ENCODE measurements at regions not wholly inside any gene's neighbourhood (a gene's known extent, or its start where the extent isn't known, plus 50 kb on each side); places are given as distances from the start of the nearest gene placed in this dataset.

GRCh38 chr14:50037240-50037639, 79.1 kb downstream of the VCPKMT start:
- Histone ChIP-seq H3K4me3 (no peak overlapping the region), H3K9me3 (no peaks in the 10 kb centered on the region), H3K4me1 (peaks cover 0 to 14% of the 10 kb centered on the region in 2 donors), H3K36me3 (no peaks in the 10 kb centered on the region), H3K27ac (no peak overlapping the region), H3K27me3 (no peaks in the 10 kb centered on the region)
- no peak for TF ChIP-seq POLR2A (IDR thresholded peaks at IDR 0.05)
- TF ChIP-seq, protein P1, sequence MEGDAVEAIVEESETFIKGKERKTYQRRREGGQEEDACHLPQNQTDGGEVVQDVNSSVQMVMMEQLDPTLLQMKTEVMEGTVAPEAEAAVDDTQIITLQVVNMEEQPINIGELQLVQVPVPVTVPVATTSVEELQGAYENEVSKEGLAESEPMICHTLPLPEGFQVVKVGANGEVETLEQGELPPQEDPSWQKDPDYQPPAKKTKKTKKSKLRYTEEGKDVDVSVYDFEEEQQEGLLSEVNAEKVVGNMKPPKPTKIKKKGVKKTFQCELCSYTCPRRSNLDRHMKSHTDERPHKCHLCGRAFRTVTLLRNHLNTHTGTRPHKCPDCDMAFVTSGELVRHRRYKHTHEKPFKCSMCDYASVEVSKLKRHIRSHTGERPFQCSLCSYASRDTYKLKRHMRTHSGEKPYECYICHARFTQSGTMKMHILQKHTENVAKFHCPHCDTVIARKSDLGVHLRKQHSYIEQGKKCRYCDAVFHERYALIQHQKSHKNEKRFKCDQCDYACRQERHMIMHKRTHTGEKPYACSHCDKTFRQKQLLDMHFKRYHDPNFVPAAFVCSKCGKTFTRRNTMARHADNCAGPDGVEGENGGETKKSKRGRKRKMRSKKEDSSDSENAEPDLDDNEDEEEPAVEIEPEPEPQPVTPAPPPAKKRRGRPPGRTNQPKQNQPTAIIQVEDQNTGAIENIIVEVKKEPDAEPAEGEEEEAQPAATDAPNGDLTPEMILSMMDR (IDR thresholded peaks at IDR 0.05 in 4 of 5, conservative IDR thresholded peaks at IDR 0.05 in 1 of 5) = no peak
- intact Hi-C loops (cut with DNase I; ENCODE audit: low total_unique reads) = no loop called here
- in situ Hi-C loops (cut with MboI; ENCODE audit: low sequenced_read_pairs in 4 of 4) = no loop called here
- DNase-seq (no peak), ATAC-seq (no peak)

GRCh38 chr14:50037852-50038251, 78.5 kb downstream of the VCPKMT start:
- DNase-seq (no peak), ATAC-seq (no peak)
- H3K27ac ChIP-seq = peak overlapping the region in 2 of 4 donors; percentile 8 to 22
- no peaks in the 10 kb centered on the region for H3K36me3 ChIP-seq
- H3K27me3 ChIP-seq = no peaks in the 10 kb centered on the region
- peaks cover 0 to 14% of the 10 kb centered on the region in 2 donors for H3K4me1 ChIP-seq
- no peaks in the 10 kb centered on the region for H3K9me3 ChIP-seq
- in situ Hi-C loops (cut with MboI; ENCODE audit: low sequenced_read_pairs in 4 of 4) = no loop called here
- H3K4me3 ChIP-seq = no peak overlapping the region
- intact Hi-C loops (cut with DNase I; ENCODE audit: low total_unique reads) = no loop called here
- TF ChIP-seq, protein P1 (IDR thresholded peaks at IDR 0.05 in 4 of 5, conservative IDR thresholded peaks at IDR 0.05 in 1 of 5) = no peak
- TF ChIP-seq POLR2A (IDR thresholded peaks at IDR 0.05) = no peak

DNA sequence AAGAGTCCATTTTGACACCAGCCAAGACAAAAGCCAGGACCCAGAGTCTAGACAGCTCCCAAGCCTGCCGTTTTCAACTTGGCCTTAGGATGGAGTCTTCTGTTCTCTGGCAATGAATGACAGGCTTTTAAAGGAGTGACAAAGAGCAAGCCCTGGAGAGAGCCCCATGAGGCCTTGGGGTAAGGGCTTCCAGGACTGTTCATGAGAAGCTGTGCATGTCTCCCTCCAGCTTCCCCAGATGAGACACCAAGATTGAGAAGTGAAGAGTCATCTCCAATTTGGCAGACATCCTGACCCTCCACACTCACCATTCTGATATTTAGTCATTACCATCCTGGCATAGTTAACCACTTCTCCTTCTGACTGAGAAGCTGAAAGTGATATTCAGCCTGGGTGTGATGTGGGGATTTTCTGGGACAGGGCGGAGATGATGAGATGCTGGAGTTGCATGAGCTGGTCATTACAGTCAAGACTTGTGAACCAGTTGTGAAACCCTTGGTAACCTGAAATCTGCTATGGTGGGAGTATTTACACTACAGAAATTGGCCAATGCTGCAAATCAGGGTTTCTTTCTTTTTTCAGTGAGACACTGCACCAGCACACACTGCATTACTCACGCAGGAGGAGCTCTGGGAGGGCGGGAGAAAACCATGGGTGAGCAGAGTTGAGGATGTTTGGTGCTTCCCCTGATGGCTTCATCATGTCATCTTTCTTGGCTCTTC, 77.8 kb downstream of the VCPKMT start:
- in situ Hi-C loops (cut with MboI; ENCODE audit: low sequenced_read_pairs in 4 of 4) = no loop called here
- Histone ChIP-seq H3K36me3 (no peaks in the 10 kb centered on the region), H3K27ac (peak overlapping the region in 3 of 4 donors; percentile 5 to 22 (median 8)), H3K4me3 (no peak overlapping the region), H3K9me3 (no peaks in the 10 kb centered on the region), H3K27me3 (no peaks in the 10 kb centered on the region), H3K4me1 (peaks cover 0 to 14% of the 10 kb centered on the region in 2 donors)
- no peak for TF ChIP-seq POLR2A (IDR thresholded peaks at IDR 0.05)
- TF ChIP-seq, protein P1 (IDR thresholded peaks at IDR 0.05 in 4 of 5, conservative IDR thresholded peaks at IDR 0.05 in 1 of 5) = no peak
- ATAC-seq = peak; percentile 55 to 89
- intact Hi-C loops (cut with DNase I; ENCODE audit: low total_unique reads) = no loop called here
- DNase-seq = peak in 1 of 2 donors; percentile 35

DNA sequence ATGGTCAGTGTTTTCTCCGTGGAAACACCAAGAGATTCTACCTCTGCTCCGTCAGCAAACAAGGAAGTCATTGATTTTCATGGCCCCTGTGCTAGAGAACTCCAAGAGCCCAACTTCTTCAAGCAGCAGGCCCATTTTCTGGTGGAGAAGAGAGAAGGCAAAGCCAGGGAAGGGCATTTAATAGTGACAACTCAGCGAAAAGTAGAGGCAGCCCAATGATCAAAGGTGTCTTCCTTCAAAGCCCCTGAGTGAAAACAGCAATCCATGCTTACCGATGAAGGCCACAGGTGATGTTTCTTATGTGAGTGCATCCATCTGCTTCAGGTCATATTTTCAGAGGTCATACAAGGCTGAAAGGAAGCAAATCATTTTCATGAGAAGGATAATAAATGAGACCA, 77.3 kb downstream of the VCPKMT start:
- in situ Hi-C loops (cut with MboI; ENCODE audit: low sequenced_read_pairs in 4 of 4) = no loop called here
- H3K4me1 ChIP-seq = peaks cover 3 to 19% of the 10 kb centered on the region in 2 donors
- H3K36me3 ChIP-seq = no peaks in the 10 kb centered on the region
- H3K4me3 ChIP-seq = no peak overlapping the region
- H3K9me3 ChIP-seq = no peaks in the 10 kb centered on the region
- no peaks in the 10 kb centered on the region for H3K27me3 ChIP-seq
- ATAC-seq = no peak
- no peak for TF ChIP-seq POLR2A (IDR thresholded peaks at IDR 0.05)
- TF ChIP-seq, protein P1 (IDR thresholded peaks at IDR 0.05 in 4 of 5, conservative IDR thresholded peaks at IDR 0.05 in 1 of 5) = no peak
- H3K27ac ChIP-seq = no peak overlapping the region
- no peak for DNase-seq
- intact Hi-C loops (cut with DNase I; ENCODE audit: low total_unique reads) = no loop called here

All from gastrocnemius medialis (tissue), 4 donors.